ENCODE measurements at regions not wholly inside any gene's neighbourhood (a gene's known extent, or its start where the extent isn't known, plus 50 kb on each side); places are given as distances from the start of the nearest gene placed in this dataset.
A peak's percentile ranks its signal among the peaks of the same experiment; 100 is the strongest.
"Not testable (repeated sequence)": the region's sequence is repeated elsewhere in the genome, so short reads cannot be mapped to it uniquely, and the experiment has no call there.

DNA sequence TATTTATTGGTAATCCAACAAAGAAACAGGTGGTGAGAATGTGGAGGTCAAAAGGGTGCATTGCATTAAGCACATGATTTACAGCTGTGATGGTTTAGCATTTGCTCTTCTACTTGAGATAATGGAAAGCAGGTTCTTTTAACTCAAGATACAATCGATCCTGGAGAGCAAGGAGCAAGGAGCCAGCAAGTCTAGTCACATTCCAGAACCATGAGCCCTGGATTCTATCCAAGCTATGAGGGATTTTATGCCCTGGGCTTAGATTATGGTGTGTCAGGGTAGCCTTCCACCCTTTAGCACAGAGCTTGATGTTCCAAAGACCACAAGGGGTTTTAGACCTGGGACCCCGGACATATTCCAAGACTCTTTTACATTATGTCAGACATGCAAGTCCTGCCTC is 1213.9 kb upstream of the ATXN8OS start:
- not testable (repeated sequence) for ATAC-seq
- TF ChIP-seq ISL1 (CRISPR knock-in tag; IDR thresholded peaks at IDR 0.05) = peak; percentile 32; the same call in 1 of the 2 replicates

DNA sequence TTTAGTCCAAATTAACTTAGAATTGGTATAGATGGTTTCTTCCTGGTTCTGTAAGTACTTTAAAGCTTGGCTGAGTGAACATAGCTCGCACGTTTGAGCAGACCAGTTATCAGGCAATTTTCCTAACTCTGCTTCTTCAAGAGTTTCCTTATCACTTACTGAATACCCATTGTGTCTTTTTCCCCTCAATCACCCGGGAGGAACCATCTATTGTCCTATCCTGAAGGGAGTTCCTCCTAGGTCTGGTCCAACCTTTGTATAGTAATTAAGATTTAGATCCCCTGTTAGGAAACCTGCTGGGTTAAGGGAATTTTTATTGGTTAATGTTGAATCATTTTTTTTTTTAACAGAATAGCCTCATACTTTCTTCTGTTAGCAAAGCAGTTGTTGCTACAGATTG is 1215.0 kb upstream of the ATXN8OS start:
- ATAC-seq = not testable (repeated sequence)

DNA sequence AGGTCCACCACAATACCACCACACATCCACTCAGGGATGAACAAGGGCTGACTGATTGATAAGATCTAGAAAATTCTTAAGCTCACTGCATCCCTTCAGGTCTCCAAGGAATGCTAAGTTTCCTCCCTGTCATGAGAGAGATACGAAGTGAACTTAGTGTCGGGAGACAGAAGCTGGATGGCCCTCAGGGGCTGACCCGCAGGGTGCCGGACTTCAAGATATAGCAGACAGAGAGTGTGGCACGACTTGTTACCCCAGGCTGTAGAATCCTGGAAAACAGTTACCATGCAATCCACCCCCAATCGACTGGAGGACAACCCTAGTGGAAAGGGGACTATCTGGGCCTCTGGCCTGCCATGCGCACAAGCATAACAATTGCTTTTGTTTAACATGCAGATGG is 1217.5 kb upstream of the ATXN8OS start:
- ATAC-seq = not testable (repeated sequence)

DNA sequence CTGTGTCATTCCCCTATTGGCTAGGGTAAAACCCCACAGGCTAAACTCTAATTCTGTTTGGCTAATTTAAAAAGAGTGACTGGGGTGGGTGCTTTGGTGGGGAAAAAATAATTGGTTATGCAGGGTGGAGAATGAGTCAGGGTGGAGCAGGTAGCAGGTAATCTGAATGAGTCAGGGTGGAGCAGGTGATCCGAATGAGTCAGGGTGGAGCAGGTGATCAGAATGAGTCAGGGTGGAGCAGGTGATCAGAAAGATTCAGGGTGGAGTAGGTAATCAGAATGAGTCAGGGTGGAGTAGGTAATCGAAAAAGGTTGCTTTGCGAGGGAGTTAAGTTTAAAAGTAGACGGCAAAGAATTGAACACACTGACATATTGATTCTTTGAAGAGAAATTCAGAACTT is 1218.8 kb upstream of the ATXN8OS start:
- ATAC-seq = no peak
- TF ChIP-seq ISL1 (CRISPR knock-in tag; IDR thresholded peaks at IDR 0.05) = no peak
- no peak for TF ChIP-seq ZFP3 (CRISPR knock-in tag; IDR thresholded peaks at IDR 0.05)
- no peak for TF ChIP-seq ZC3H10 (CRISPR knock-in tag; IDR thresholded peaks at IDR 0.05)
- TF ChIP-seq ZNF8 (CRISPR knock-in tag; IDR thresholded peaks at IDR 0.05) = no peak
- TF ChIP-seq, protein P1, sequence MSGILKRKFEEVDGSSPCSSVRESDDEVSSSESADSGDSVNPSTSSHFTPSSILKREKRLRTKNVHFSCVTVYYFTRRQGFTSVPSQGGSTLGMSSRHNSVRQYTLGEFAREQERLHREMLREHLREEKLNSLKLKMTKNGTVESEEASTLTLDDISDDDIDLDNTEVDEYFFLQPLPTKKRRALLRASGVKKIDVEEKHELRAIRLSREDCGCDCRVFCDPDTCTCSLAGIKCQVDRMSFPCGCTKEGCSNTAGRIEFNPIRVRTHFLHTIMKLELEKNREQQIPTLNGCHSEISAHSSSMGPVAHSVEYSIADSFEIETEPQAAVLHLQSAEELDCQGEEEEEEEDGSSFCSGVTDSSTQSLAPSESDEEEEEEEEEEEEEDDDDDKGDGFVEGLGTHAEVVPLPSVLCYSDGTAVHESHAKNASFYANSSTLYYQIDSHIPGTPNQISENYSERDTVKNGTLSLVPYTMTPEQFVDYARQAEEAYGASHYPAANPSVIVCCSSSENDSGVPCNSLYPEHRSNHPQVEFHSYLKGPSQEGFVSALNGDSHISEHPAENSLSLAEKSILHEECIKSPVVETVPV (CRISPR knock-in tag; IDR thresholded peaks at IDR 0.05) = no peak
- TF ChIP-seq BACH2 (CRISPR knock-in tag; IDR thresholded peaks at IDR 0.05; ENCODE audit: borderline replicate concordance) = no peak
- TF ChIP-seq ARNTL (CRISPR knock-in tag; IDR thresholded peaks at IDR 0.05; ENCODE audit: borderline replicate concordance, low read depth) = no peak
- TF ChIP-seq, protein P2, sequence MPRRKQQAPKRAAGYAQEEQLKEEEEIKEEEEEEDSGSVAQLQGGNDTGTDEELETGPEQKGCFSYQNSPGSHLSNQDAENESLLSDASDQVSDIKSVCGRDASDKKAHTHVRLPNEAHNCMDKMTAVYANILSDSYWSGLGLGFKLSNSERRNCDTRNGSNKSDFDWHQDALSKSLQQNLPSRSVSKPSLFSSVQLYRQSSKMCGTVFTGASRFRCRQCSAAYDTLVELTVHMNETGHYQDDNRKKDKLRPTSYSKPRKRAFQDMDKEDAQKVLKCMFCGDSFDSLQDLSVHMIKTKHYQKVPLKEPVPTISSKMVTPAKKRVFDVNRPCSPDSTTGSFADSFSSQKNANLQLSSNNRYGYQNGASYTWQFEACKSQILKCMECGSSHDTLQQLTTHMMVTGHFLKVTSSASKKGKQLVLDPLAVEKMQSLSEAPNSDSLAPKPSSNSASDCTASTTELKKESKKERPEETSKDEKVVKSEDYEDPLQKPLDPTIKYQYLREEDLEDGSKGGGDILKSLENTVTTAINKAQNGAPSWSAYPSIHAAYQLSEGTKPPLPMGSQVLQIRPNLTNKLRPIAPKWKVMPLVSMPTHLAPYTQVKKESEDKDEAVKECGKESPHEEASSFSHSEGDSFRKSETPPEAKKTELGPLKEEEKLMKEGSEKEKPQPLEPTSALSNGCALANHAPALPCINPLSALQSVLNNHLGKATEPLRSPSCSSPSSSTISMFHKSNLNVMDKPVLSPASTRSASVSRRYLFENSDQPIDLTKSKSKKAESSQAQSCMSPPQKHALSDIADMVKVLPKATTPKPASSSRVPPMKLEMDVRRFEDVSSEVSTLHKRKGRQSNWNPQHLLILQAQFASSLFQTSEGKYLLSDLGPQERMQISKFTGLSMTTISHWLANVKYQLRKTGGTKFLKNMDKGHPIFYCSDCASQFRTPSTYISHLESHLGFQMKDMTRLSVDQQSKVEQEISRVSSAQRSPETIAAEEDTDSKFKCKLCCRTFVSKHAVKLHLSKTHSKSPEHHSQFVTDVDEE (CRISPR knock-in tag; IDR thresholded peaks at IDR 0.05) = no peak
- TF ChIP-seq OSR1 (CRISPR knock-in tag; IDR thresholded peaks at IDR 0.05) = no peak
- TF ChIP-seq ZNF565 (CRISPR knock-in tag; conservative IDR thresholded peaks at IDR 0.05; ENCODE audit: low read depth) = no peak

DNA sequence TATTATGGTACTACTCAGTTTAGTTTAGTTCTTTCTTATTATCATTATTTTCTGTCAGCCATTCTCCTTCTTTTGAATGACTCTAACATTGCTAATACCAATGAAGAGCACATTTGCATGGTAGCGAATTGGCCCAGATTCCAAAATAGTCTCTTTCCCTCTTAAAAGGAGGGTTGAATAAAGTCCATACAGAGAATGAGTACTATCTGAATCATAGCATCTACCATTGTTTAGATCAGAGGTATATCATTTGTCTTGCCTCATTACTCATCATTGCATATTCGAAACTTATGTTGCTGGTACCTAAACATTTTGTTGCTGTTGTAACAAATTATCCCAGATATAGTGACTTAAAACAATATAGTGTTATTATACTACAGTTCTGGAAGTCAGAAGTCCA is 1235.3 kb upstream of the ATXN8OS start:
- TF ChIP-seq ZNF8 (CRISPR knock-in tag; IDR thresholded peaks at IDR 0.05) = no peak
- TF ChIP-seq, protein P2 (CRISPR knock-in tag; IDR thresholded peaks at IDR 0.05) = no peak
- TF ChIP-seq CSDC2 (CRISPR knock-in tag; IDR thresholded peaks at IDR 0.05) = no peak
- no peak for TF ChIP-seq BACH2 (CRISPR knock-in tag; IDR thresholded peaks at IDR 0.05; ENCODE audit: borderline replicate concordance)
- TF ChIP-seq ARNTL (CRISPR knock-in tag; IDR thresholded peaks at IDR 0.05; ENCODE audit: borderline replicate concordance, low read depth) = no peak
- TF ChIP-seq, protein P1 (CRISPR knock-in tag; IDR thresholded peaks at IDR 0.05) = no peak
- no peak for TF ChIP-seq ZNF70 (CRISPR knock-in tag; IDR thresholded peaks at IDR 0.05)
- TF ChIP-seq SNAI2 (CRISPR knock-in tag; IDR thresholded peaks at IDR 0.05) = no peak
- no peak for ATAC-seq

DNA sequence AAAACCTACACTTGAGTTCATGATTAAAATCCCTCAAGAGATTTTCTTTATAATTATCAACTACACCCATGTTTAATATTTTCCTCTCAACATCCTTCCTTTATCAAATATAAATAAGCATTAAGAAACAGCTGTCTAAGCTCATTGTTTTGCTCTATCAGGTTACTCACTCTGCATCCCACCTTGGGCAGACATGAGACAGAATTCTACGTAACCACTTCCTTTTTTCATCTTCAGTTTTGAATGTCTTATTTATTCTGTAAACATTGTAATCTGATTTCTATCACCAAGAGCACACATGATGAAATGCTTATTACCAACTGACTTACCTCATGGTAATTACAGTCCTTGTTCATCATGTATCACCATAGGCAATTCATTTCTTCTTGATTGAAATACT is 1256.6 kb upstream of the ATXN8OS start:
- no peak for ATAC-seq
- TF ChIP-seq ZC3H10 (CRISPR knock-in tag; IDR thresholded peaks at IDR 0.05) (no peak), ZFP30 (CRISPR knock-in tag; IDR thresholded peaks at IDR 0.05) (no peak), GLIS3 (CRISPR knock-in tag; IDR thresholded peaks at IDR 0.05) (no peak), TOX (CRISPR knock-in tag; IDR thresholded peaks at IDR 0.05; ENCODE audit: borderline replicate concordance) (no peak), BACH2 (CRISPR knock-in tag; IDR thresholded peaks at IDR 0.05; ENCODE audit: borderline replicate concordance) (no peak), ZFP3 (CRISPR knock-in tag; IDR thresholded peaks at IDR 0.05) (no peak), ZNF70 (CRISPR knock-in tag; IDR thresholded peaks at IDR 0.05) (no peak)
- TF ChIP-seq, protein P3, sequence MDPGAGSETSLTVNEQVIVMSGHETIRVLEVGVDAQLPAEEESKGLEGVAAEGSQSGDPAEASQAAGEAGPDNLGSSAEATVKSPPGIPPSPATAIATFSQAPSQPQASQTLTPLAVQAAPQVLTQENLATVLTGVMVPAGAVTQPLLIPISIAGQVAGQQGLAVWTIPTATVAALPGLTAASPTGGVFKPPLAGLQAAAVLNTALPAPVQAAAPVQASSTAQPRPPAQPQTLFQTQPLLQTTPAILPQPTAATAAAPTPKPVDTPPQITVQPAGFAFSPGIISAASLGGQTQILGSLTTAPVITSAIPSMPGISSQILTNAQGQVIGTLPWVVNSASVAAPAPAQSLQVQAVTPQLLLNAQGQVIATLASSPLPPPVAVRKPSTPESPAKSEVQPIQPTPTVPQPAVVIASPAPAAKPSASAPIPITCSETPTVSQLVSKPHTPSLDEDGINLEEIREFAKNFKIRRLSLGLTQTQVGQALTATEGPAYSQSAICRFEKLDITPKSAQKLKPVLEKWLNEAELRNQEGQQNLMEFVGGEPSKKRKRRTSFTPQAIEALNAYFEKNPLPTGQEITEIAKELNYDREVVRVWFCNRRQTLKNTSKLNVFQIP (CRISPR knock-in tag; IDR thresholded peaks at IDR 0.05; ENCODE audit: borderline replicate concordance, low read depth) = no peak
- TF ChIP-seq, protein P2 (CRISPR knock-in tag; IDR thresholded peaks at IDR 0.05) = no peak
